HepG2 (cell line): ENCODE measurements at regions not wholly inside any gene's neighbourhood (a gene's known extent, or its start where the extent isn't known, plus 50 kb on each side); places are given as distances from the start of the nearest gene placed in this dataset.
A peak's percentile ranks its signal among the peaks of the same experiment; 100 is the strongest.

ENCODE experiments used
- AHDC1 ChIP-seq: sonication (generic); formaldehyde crosslinking; IDR thresholded peaks from 2 replicates; pipeline ENCODE4 v1.5.1; 2020; ENCODE audit warnings: mild to moderate bottlenecking, missing genetic modification reagents, borderline replicate concordance
- IKZF5 ChIP-seq: IDR thresholded peaks from 2 replicates; pipeline ENCODE4 v1.6.1; 2018; ENCODE audit warnings: missing genetic modification reagents, mild to moderate bottlenecking, missing compliant biosample characterization
- KDM2A ChIP-seq: sonication (generic); formaldehyde crosslinking; IDR thresholded peaks from 2 replicates; pipeline ENCODE4 v1.4.0; 2020; ENCODE audit warnings: low read depth, missing genetic modification reagents, borderline replicate concordance
- KDM5B ChIP-seq: sonication (generic); formaldehyde crosslinking; IDR thresholded peaks from 2 replicates; pipeline ENCODE4 v1.4.0; 2020; ENCODE audit warnings: missing genetic modification reagents, mild to moderate bottlenecking, borderline replicate concordance
- ONECUT2 ChIP-seq: sonication (generic); formaldehyde crosslinking; IDR thresholded peaks from 2 replicates; pipeline ENCODE4 v1.4.0; 2020; ENCODE audit warnings: missing genetic modification reagents
- POGK ChIP-seq: sonication (generic); formaldehyde crosslinking; conservative IDR thresholded peaks from 2 replicates; pipeline ENCODE4 v1.8.0; 2022; ENCODE audit warnings: mild to moderate bottlenecking, moderate library complexity, missing genetic modification reagents
- RCOR2 ChIP-seq: IDR thresholded peaks from 2 replicates; pipeline ENCODE4 v1.6.1; 2016; ENCODE audit warnings: missing biosample characterization, missing genetic modification reagents
- STAT6 ChIP-seq: sonication (generic); formaldehyde crosslinking; IDR thresholded peaks from 2 replicates; pipeline ENCODE4 v1.4.0; 2020; ENCODE audit warnings: missing genetic modification reagents, mild to moderate bottlenecking, borderline replicate concordance
- ZNF234 ChIP-seq: sonication (generic); formaldehyde crosslinking; conservative IDR thresholded peaks from 2 replicates; pipeline ENCODE4 v1.5.1; 2020; ENCODE audit warnings: mild to moderate bottlenecking, missing genetic modification reagents
- ZNF558 ChIP-seq: sonication (generic); formaldehyde crosslinking; IDR thresholded peaks from 2 replicates; pipeline ENCODE4 v1.9.0; 2022; ENCODE audit warnings: mild to moderate bottlenecking, missing genetic modification reagents, borderline replicate concordance
- ZNF687 ChIP-seq: sonication (generic); formaldehyde crosslinking; IDR thresholded peaks from 2 replicates; pipeline ENCODE4 v1.5.1; 2020; ENCODE audit warnings: mild to moderate bottlenecking, missing genetic modification reagents, moderate library complexity

- TF ChIP-seq STAT6 = 0 out of 2 replicates have a peak, but pooled peaks have one; percentile 5
- peak; percentile 20; the same call in 1 of the 2 replicates for TF ChIP-seq ZNF687 (CRISPR knock-in tag)
- no peak for TF ChIP-seq ZNF234 (CRISPR knock-in tag)
- no peak for TF ChIP-seq KDM2A (CRISPR knock-in tag)
- no peak for TF ChIP-seq ZNF558 (CRISPR knock-in tag)
- TF ChIP-seq RCOR2 (CRISPR knock-in tag) = no peak
- TF ChIP-seq IKZF5 (CRISPR knock-in tag) = no peak
- TF ChIP-seq ONECUT2 (CRISPR knock-in tag) = 0 out of 2 replicates have a peak, but pooled peaks have one; percentile 38
- TF ChIP-seq KDM5B (CRISPR knock-in tag) = no peak
- TF ChIP-seq AHDC1 = no peak
- TF ChIP-seq POGK (CRISPR knock-in tag) = no peak
Measured at GRCh38 chr6:137734005-137734874, 132.8 kb upstream of the TNFAIP3 start (continued).
